G401.6 (cell line): ENCODE measurements at regions not wholly inside any gene's neighbourhood (a gene's known extent, or its start where the extent isn't known, plus 50 kb on each side); places are given as distances from the start of the nearest gene placed in this dataset.

Experiments used
- FAIRE-seq: peaks from 2 replicates; lab custom pipeline; 2012; peaks lifted over from hg19 to GRCh38; lab: Jason Lieb, UNC

DNA sequence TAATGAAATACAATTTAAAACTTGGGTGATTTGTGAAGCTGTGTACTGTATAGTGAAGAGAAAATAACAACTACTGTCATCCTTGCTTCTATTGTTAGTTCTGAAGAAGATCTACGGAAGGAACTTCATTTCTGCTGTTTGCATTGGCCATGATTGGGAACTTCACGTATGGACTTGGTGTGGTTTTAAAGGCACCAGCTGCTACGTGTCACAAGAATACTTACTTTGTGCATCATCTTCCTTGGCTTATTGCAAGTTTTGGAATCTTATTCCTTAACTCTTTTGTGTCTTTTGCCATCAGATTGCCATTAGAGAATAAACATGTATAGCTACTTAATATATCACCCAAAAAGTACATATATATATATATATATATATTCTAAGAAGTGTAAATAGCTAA, 75.0 kb upstream of the VEPH1 start:
- no peak for FAIRE-seq

DNA sequence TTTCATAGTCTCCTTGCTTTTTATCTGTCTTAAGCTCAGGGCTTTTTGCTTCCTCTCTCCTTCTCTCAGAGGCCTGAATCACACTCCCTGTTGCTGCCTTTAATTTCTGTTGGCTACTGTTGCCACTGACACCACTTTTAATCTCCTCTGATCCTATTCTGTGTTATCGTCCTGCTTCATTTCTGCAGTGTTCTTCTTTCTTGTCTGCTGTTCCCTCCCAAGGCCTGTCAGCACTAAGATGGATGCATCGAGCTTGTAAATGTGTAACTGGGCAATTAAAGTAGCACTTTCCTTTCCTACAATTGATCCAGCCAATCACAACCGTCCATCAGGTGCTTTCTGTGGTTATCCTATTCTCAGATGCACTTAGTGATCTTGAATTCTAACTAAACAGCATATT, 71.3 kb upstream of the VEPH1 start:
- no peak for FAIRE-seq

DNA sequence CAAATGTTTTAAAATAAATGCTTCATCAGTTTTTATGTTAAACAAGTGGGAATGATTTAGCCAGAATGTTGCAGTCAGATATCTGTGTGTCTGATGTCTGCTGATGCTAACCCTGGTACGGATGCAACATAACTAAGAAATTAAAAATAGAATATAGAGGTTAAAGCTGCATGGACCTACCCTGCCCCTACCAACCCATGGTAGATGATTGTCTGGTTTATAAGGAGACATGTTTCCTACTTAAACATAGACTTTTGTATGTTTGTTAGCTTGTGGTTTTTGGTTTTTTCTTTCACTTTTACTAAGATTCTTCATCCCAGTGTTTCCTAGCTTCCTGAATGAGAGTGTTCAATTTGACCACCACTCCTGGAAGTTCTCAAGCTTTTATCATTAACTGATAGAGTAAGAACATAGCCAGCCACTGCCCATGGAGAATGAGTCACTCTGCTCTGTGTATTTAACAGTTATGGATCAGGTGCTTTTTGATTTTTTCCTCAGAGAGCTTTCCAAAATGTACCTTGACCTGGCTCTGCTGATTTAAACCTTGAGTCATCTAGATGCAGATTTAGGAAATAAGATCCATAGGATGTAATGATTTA, 70.7 kb upstream of the VEPH1 start:
- no peak for FAIRE-seq

DNA sequence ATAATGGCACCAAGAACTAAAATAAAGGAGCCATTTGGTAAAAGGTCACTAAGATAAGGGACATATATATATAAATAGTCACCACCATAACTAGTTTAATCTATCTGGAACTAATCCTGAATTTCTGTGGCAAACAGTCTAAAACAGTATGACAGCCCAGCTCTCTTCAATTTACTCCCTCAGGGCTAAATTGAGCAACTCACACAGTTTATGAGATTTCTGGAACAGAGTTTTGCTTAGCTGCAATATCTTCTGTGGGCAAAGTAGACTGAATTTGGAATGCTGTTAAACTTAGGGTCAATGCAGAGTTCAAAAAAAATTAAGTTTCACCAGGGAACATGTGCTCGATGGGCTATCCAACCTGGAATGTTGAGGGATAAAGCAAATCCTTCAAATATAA, 70.1 kb upstream of the VEPH1 start:
- FAIRE-seq: no peak

GRCh38 chr3:157572559-157573270, 69.5 kb upstream of the VEPH1 start:
- FAIRE-seq: no peak

DNA sequence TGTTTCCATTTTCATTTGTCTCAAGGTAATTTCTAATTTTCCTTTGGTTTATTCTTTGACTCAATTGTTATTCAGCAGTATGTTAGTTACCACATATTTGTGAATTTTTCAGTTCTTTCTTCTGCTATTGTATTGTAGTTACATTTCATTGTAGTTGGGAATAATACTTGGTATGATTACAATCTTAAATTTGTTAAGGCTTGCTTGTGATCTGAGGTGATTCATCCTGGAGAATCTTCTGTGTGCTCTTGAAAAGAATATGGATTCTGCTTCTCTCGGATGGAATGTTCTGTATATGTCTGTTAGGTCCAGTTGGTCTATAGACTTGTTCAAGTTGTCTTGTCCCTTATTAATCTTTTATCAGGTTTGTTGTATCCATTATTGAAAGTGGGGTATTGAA, 63.4 kb upstream of the VEPH1 start:
- FAIRE-seq: no peak

GRCh38 chr3:157559401-157559800, 56.2 kb upstream of the VEPH1 start:
- no peak for FAIRE-seq
